GM21360 (cell line): ENCODE measurements at regions not wholly inside any gene's neighbourhood (a gene's known extent, or its start where the extent isn't known, plus 50 kb on each side); places are given as distances from the start of the nearest gene placed in this dataset.

Experiments
- ATAC-seq: cut with Tn5 transposase; IDR thresholded peaks from one replicate; pipeline ENCODE4 v1.9.1; 2021; ENCODE audit warnings: mild to moderate bottlenecking, moderate library complexity; ENCODE audit not compliant: unreplicated experiment

DNA sequence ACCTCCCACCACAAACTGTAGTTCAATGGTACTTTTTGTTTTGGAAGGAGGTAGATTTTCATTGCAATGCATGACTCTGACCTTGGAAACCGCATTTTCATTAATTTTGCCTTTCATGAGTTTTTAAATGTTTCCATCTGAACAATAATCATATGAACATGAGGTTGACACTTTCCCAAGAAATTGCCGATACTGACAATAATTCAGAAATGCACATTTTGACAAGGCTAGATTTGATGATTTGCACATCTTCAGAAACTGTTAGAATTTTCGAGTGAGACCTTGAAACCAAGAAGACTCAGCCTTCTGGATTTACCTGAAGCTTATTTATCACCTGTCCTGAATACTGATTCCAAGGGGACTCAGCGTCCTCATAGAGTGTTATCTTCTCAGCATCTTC is 93.8 kb upstream of the NTRK2 start:
- ATAC-seq, result no peak

DNA sequence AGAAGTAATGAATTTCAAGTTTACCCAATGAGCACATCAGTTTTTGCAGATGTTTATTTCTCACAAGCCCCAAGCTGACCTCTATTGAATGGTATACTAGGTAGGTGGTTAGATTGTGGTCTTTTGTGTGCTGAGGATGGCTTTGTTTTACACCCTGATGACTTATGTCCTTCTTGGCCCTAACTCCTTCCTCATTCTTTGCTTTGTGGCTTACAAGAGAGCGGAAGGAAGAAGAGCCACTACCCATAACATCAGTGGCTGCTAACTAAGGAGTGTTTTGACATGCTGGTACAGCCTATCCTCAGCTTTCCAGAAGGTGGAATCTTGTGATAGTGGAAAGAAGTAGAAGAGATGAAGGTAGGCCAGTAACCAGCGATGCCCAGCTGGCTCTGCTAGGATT is 85.7 kb upstream of the NTRK2 start:
- no peak for ATAC-seq

DNA sequence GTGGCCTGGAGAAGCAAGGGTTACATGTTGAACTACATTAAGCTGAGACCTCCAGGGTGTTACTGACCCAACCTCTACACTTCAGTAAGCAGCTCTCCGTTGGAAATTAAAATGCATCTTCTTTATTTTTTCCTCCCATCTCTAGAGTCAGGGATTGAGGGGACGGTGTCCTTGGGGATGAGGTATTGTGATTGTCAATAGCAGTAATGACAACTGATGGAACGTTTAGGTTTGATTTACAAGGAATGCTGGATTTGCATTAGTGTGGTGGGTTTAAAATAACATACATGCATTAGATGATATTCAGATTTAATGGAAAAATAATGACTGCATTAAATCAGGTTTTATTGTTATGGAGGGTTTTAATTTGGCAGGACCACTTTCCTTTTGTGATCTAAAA is 82.9 kb upstream of the NTRK2 start:
- no peak for ATAC-seq

- ATAC-seq, result no peak
These were observed 82.4 kb upstream of the NTRK2 start for GRCh38 chr9:84587153-84587552.

GRCh38 chr9:84589542-84589941 is 80.0 kb upstream of the NTRK2 start:
- no peak for ATAC-seq

GRCh38 chr9:84590706-84591105 is 78.8 kb upstream of the NTRK2 start:
- ATAC-seq, result no peak

DNA sequence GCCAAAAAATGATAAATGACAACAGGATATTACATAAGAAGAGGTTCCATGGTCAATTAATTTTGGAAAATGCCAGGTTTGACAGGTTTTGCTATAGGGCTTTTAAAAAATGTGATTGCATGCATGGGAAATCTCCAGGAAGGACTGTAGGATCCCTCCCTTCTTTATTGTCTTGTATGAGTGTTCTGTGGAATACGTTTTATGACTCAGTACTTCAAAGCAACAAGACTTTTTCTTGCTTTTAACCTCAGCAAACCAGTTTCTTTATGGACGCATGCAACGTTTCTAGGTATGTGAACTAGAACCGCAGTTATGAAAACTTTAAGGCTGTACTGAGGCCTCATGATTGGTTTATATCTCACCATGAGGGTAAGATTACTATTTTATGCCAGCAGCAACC is 76.6 kb upstream of the NTRK2 start:
- no peak for ATAC-seq

- no peak for ATAC-seq
These were observed 76.2 kb upstream of the NTRK2 start for GRCh38 chr9:84593352-84593751.

DNA sequence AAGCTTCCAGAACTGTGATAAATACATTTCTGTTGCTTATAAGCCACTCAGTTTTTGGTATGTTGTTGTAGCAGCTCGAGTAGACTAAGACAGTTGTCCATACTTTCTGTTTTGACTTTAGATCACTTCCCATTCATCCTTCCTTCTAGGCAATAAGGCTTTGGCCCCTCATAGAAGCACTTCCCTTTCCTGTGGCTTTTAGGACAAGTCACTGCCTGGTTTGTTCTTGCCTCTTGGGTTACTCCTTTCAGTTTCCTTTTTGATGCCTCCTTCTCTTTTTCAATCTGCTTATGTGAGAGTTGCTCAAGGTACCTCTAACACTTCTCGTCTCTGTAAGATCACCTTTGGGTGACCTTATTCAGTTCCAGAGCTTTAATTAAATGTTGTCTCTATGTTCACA is 72.4 kb upstream of the NTRK2 start:
- ATAC-seq, result peak; percentile 86

GRCh38 chr9:84598921-84599636 is 70.5 kb upstream of the NTRK2 start:
- no peak for ATAC-seq

DNA sequence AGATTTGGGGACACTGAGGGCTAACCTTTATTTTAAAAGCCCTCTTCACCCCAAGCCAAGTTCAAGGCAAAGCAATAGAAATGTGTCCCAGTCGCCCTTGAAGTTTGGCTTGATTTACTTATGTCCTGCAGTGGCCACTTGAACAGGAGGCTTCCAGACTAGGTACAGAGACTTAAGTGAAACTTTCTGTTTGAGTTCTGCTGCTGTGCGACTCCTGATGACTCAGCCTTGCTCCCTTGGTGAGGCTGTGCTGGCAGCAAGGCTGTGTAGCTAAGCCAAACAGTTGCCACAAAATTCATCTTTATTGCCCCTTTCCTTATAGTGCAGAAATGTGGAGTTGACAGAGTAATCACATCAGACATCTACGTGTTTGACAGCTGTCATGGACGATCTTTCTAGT is 68.8 kb upstream of the NTRK2 start:
- ATAC-seq, result no peak

GRCh38 chr9:84604223-84604622 is 65.3 kb upstream of the NTRK2 start:
- no peak for ATAC-seq

GRCh38 chr9:84609779-84610178 is 59.8 kb upstream of the NTRK2 start:
- ATAC-seq, result no peak

DNA sequence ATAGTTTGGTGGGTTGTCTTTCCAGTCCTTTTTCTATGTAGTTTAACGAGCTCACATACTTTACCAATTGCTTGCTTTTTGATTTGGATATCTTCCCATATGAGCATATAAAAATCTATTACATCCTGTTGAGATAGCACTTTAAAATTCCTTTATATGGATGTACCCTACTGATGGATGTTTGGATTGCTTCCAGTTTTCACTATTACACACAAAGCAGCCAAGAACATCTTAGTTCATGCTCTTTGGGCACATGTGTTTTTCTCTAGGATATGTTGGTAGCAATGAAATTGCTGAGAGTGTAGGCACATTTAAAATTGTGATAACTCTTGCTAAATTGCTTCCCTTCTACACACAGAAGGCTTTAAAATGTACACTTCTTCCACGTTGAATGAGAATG is 56.1 kb upstream of the NTRK2 start:
- no peak for ATAC-seq

- ATAC-seq, result no peak
These were observed 54.0 kb upstream of the NTRK2 start for GRCh38 chr9:84615544-84615943.

- ATAC-seq, result no peak
These were observed 52.0 kb upstream of the NTRK2 start for GRCh38 chr9:84617411-84618029.
